ENCODE measurements at regions not wholly inside any gene's neighbourhood (a gene's known extent, or its start where the extent isn't known, plus 50 kb on each side); places are given as distances from the start of the nearest gene placed in this dataset.

DNA sequence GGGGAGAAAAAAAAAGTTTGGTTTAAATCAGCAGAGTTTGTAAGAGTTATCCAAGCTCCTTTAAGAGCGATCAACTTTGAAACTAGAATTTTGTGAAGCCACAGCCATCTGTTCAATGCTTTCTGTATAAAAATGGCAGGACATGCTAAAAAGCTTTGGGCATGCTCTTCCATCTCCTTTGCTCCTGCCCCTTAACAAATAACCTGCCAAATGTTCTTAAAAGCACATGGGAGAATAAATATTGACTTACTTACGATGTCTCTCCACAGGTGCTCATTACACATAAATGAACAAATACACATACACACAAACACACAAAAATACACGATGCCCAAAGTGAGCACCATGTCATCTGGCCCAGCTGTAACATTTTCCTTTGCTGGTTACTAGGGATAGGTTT lies 211.8 kb upstream of the DPH6 start:
- Histone ChIP-seq H3K9me1 (ENCODE audit: control insufficient read depth, insufficient read depth, low read length) (no peaks in the 10 kb centered on the region), H2AFZ (ENCODE audit: low read depth, low read length) (no peak overlapping the region), H3K79me2 (ENCODE audit: control insufficient read depth, insufficient read depth, low read length) (no peaks in the 10 kb centered on the region), H3K27ac (ENCODE audit: extremely low read depth, low read depth, low read length) (no peak overlapping the region), H3K4me1 (replicated peaks in 1 of 2; ENCODE audit: control insufficient read depth in 2 of 2, insufficient read depth in 2 of 2, low read length in 2 of 2) (no peaks in the 10 kb centered on the region), H3K4me2 (ENCODE audit: insufficient read depth, low read length) (no peak overlapping the region), H3K9me3 (replicated peaks; ENCODE audit: control insufficient read depth, insufficient read depth, low read depth, low read length) (no peaks in the 10 kb centered on the region), H3K27me3 (ENCODE audit: control insufficient read depth in 2 of 2, insufficient read depth in 2 of 2, low read length in 2 of 2) (no peaks in the 10 kb centered on the region), H4K20me1 (replicated peaks; ENCODE audit: control insufficient read depth, insufficient read depth, low read length) (no peaks in the 10 kb centered on the region), H3K9ac (ENCODE audit: insufficient read depth in 1 of 2, low read depth in 2 of 2, low read length in 2 of 2) (no peak overlapping the region), H3K36me3 (ENCODE audit: control insufficient read depth, insufficient read depth, low read length) (no peaks in the 10 kb centered on the region), H3K4me3 (no peak overlapping the region)
- DNase-seq (ENCODE audit: extremely low read depth in 1 of 4, low spot score in 3 of 4): no peak
- no peak for FAIRE-seq
- ChIA-PET POLR2A (no interaction called here), CTCF (ENCODE audit: low intra/inter-chr PET ratio) (no interaction called here)
- 4% methylated on average over 3 of the region's 3 CpGs for WGBS (ENCODE audit: insufficient coverage, low coverage, missing lambda C conversion rate)
- no peak for ATAC-seq
- in situ Hi-C loops (cut with MboI): no loop called here
- no TSS peak for BruUV-seq (replicated peaks)
- no peak for TF ChIP-seq ZBTB9 (CRISPR knock-in tag; IDR thresholded peaks at IDR 0.05)
- TF ChIP-seq HNRNPL (IDR thresholded peaks at IDR 0.05; ENCODE audit: low read depth, low read length): no peak
- no peak for TF ChIP-seq ADNP (tag; IDR thresholded peaks at IDR 0.05)
- no peak for TF ChIP-seq HNRNPUL1 (IDR thresholded peaks at IDR 0.05; ENCODE audit: low read length)
- TF ChIP-seq ZBTB7A (IDR thresholded peaks at IDR 0.05; ENCODE audit: borderline replicate concordance, control insufficient read depth, low read depth, low read length): no peak
- TF ChIP-seq NONO (IDR thresholded peaks at IDR 0.05; ENCODE audit: low read depth in 2 of 2, low read length in 1 of 2): no peak
- TF ChIP-seq SIRT6 (IDR thresholded peaks at IDR 0.05; ENCODE audit: low read depth, low read length): no peak
- TF ChIP-seq, protein P1, sequence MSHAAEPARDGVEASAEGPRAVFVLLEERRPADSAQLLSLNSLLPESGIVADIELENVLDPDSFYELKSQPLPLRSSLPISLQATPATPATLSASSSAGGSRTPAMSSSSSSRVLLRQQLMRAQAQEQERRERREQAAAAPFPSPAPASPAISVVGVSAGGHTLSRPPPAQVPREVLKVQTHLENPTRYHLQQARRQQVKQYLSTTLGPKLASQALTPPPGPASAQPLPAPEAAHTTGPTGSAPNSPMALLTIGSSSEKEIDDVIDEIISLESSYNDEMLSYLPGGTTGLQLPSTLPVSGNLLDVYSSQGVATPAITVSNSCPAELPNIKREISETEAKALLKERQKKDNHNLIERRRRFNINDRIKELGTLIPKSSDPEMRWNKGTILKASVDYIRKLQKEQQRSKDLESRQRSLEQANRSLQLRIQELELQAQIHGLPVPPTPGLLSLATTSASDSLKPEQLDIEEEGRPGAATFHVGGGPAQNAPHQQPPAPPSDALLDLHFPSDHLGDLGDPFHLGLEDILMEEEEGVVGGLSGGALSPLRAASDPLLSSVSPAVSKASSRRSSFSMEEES (CRISPR knock-in tag; IDR thresholded peaks at IDR 0.05): no peak
- no peak for TF ChIP-seq ZNF79 (CRISPR knock-in tag; IDR thresholded peaks at IDR 0.05; ENCODE audit: low read depth)
- TF ChIP-seq, protein P2, sequence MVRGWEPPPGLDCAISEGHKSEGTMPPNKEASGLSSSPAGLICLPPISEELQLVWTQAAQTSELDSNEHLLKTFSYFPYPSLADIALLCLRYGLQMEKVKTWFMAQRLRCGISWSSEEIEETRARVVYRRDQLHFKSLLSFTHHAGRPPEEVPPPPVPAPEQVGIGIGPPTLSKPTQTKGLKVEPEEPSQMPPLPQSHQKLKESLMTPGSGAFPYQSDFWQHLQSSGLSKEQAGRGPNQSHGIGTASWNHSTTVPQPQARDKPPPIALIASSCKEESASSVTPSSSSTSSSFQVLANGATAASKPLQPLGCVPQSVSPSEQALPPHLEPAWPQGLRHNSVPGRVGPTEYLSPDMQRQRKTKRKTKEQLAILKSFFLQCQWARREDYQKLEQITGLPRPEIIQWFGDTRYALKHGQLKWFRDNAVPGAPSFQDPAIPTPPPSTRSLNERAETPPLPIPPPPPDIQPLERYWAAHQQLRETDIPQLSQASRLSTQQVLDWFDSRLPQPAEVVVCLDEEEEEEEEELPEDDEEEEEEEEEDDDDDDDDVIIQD (CRISPR knock-in tag; IDR thresholded peaks at IDR 0.05): no peak
- no peak for TF ChIP-seq ARID2 (IDR thresholded peaks at IDR 0.05)
- TF ChIP-seq ZBTB8A (IDR thresholded peaks at IDR 0.05; ENCODE audit: partially characterized antibody): no peak
- TF ChIP-seq CBX2 (IDR thresholded peaks at IDR 0.05; ENCODE audit: insufficient read depth, low read length, poor library complexity, severe bottlenecking): no peak
- TF ChIP-seq ZBTB5 (IDR thresholded peaks at IDR 0.05): no peak
- no peak for TF ChIP-seq RAD21 (CRISPR knock-in tag; conservative IDR thresholded peaks at IDR 0.05 in 1 of 2, IDR thresholded peaks at IDR 0.05 in 1 of 2)
- TF ChIP-seq ZNF766 (CRISPR knock-in tag; conservative IDR thresholded peaks at IDR 0.05): no peak
- intact Hi-C loops (cut with micrococcal nuclease): loop anchor here (10.0 kb wide), 1 partner anchor 687 kb away; no protein-coding TSS in a partner anchor
